Astrocyte (in vitro differentiated cells and primary cell): ENCODE measurements at regions not wholly inside any gene's neighbourhood (a gene's known extent, or its start where the extent isn't known, plus 50 kb on each side); places are given as distances from the start of the nearest gene placed in this dataset.

Experiments used
- DNase-seq: peaks from one replicate; pipeline ENCODE4 v3.0.0-alpha.2; 2010; ENCODE audit warnings: low read depth
- FAIRE-seq: peaks from 2 replicates; lab custom pipeline; 2011; peaks lifted over from hg19 to GRCh38; lab: Jason Lieb, UNC
- H2AFZ ChIP-seq: 2 replicates; pipeline ENCODE4 v1.6.0; 2012; ENCODE audit warnings: low read depth, low read length, inconsistent platforms
- H3K27ac ChIP-seq: 2 replicates; pipeline ENCODE4 v1.5.1; 2011; ENCODE audit warnings: low read depth, low read length, inconsistent platforms
- H3K27me3 ChIP-seq: 2 replicates; pipeline ENCODE4 v1.6.0; 2011; ENCODE audit warnings: low read length, inconsistent platforms; ENCODE audit not compliant: insufficient read depth
- H3K36me3 ChIP-seq: 2 replicates; pipeline ENCODE4 v1.5.1; 2011; ENCODE audit warnings: low read length, inconsistent platforms; ENCODE audit not compliant: insufficient read depth
- H3K4me1 ChIP-seq: 2 replicates; pipeline ENCODE4 v1.5.1; 2011; ENCODE audit warnings: low read length, inconsistent platforms; ENCODE audit not compliant: insufficient read depth
- H3K4me2 ChIP-seq: 2 replicates; pipeline ENCODE4 v1.6.0; 2012; ENCODE audit warnings: low read length, inconsistent platforms
- H3K4me3 ChIP-seq: 2 replicates; pipeline ENCODE4 v1.5.1; 2011; ENCODE audit warnings: low read depth, mild to moderate bottlenecking, low read length, inconsistent platforms; ENCODE audit not compliant: insufficient read depth
- H3K79me2 ChIP-seq: 2 replicates; pipeline ENCODE4 v1.6.0; 2012; ENCODE audit warnings: mild to moderate bottlenecking, low read length, inconsistent platforms; ENCODE audit not compliant: insufficient read depth
- H3K9ac ChIP-seq: 2 replicates; pipeline ENCODE4 v1.6.0; 2012; ENCODE audit warnings: mild to moderate bottlenecking, low read length, inconsistent platforms
- H3K9me3 ChIP-seq: 2 replicates; pipeline ENCODE4 v1.5.1; 2012; ENCODE audit warnings: low read depth, mild to moderate bottlenecking, low read length, inconsistent platforms; ENCODE audit not compliant: insufficient read depth
- H4K20me1 ChIP-seq: 2 replicates; pipeline ENCODE4 v1.6.0; 2012; ENCODE audit warnings: low read length, inconsistent platforms; ENCODE audit not compliant: insufficient read depth
- H3K27ac Mint-ChIP-seq: one replicate; pipeline ENCODE4 v1.8.0; 2021; ENCODE audit warnings: mild to moderate bottlenecking, mixed read lengths; ENCODE audit not compliant: unreplicated experiment
- H3K27me3 Mint-ChIP-seq: one replicate; pipeline ENCODE4 v1.8.0; 2021; ENCODE audit warnings: low read depth, mixed read lengths; ENCODE audit not compliant: unreplicated experiment
- H3K36me3 Mint-ChIP-seq: one replicate; pipeline ENCODE4 v1.8.0; 2021; ENCODE audit warnings: low read depth, mixed read lengths; ENCODE audit not compliant: unreplicated experiment
- H3K4me1 Mint-ChIP-seq: one replicate; pipeline ENCODE4 v1.8.0; 2021; ENCODE audit warnings: low read depth, mixed read lengths; ENCODE audit not compliant: unreplicated experiment
- H3K4me3 Mint-ChIP-seq: one replicate; pipeline ENCODE4 v1.8.0; 2021; ENCODE audit warnings: mild to moderate bottlenecking, moderate library complexity, mixed read lengths; ENCODE audit not compliant: unreplicated experiment
- H3K9me3 Mint-ChIP-seq: one replicate; pipeline ENCODE4 v1.8.0; 2021; ENCODE audit warnings: mild to moderate bottlenecking, mixed read lengths; ENCODE audit not compliant: unreplicated experiment
- EZH2 ChIP-seq: IDR thresholded peaks from 2 replicates; pipeline ENCODE4 v1.6.1; 2012; ENCODE audit warnings: mild to moderate bottlenecking, low read length, inconsistent platforms; ENCODE audit not compliant: insufficient read depth
- TF ChIP-seq, protein P1 (sequence below): IDR thresholded peaks from 2 replicates; pipeline ENCODE4 v1.5.1; 2011; ENCODE audit warnings: low read depth, mild to moderate bottlenecking, inconsistent platforms, low read length, moderate library complexity; ENCODE audit not compliant: insufficient read depth

DNA sequence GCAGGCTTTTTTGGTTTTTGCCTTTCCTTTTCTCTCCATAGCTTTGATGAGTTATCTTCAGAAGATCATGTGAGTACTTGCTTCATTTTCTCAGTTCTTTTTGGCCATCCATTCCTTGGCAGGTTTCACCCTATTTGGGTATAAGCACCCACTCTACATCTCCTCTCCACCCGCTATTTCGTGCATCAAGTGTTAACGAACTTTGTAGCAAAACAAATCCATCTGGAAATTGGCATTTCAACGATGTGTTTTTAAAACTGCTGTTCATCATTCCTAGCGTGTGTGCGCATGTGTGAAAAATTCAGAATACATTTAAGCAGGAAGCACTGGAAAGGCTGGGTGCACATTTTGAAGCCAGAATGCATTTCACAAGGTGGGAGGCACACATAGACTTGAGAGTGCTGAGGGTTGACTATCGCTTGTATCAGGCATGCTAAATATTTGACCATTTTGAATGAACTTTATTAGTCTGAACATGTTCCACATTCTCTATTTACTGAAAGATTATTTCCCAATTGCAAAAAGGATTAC is 89.7 kb upstream of the FHIT start:
- H3K4me1 Mint-ChIP-seq, result no peaks in the 10 kb centered on the region
- H3K27me3 Mint-ChIP-seq, result peaks cover 3% of the 10 kb centered on the region
- Histone ChIP-seq H3K4me2 (no peak overlapping the region), H3K4me3 (no peak overlapping the region), H3K4me1 (no peaks in the 10 kb centered on the region), H3K9me3 (no peaks in the 10 kb centered on the region), H3K36me3 (no peaks in the 10 kb centered on the region), H3K79me2 (no peaks in the 10 kb centered on the region), H4K20me1 (no peaks in the 10 kb centered on the region), H3K27me3 (no peaks in the 10 kb centered on the region), H3K27ac (no peak overlapping the region), H2AFZ (no peak overlapping the region), H3K9ac (no peak overlapping the region)
- no peak overlapping the region for H3K27ac Mint-ChIP-seq
- no peaks in the 10 kb centered on the region for H3K36me3 Mint-ChIP-seq
- H3K4me3 Mint-ChIP-seq, result no peak overlapping the region
- FAIRE-seq, result no peak
- H3K9me3 Mint-ChIP-seq, result peaks cover 2% of the 10 kb centered on the region
- TF ChIP-seq, protein P1, sequence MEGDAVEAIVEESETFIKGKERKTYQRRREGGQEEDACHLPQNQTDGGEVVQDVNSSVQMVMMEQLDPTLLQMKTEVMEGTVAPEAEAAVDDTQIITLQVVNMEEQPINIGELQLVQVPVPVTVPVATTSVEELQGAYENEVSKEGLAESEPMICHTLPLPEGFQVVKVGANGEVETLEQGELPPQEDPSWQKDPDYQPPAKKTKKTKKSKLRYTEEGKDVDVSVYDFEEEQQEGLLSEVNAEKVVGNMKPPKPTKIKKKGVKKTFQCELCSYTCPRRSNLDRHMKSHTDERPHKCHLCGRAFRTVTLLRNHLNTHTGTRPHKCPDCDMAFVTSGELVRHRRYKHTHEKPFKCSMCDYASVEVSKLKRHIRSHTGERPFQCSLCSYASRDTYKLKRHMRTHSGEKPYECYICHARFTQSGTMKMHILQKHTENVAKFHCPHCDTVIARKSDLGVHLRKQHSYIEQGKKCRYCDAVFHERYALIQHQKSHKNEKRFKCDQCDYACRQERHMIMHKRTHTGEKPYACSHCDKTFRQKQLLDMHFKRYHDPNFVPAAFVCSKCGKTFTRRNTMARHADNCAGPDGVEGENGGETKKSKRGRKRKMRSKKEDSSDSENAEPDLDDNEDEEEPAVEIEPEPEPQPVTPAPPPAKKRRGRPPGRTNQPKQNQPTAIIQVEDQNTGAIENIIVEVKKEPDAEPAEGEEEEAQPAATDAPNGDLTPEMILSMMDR, result no peak
- TF ChIP-seq EZH2, result no peak
- DNase-seq, result no peak

DNA sequence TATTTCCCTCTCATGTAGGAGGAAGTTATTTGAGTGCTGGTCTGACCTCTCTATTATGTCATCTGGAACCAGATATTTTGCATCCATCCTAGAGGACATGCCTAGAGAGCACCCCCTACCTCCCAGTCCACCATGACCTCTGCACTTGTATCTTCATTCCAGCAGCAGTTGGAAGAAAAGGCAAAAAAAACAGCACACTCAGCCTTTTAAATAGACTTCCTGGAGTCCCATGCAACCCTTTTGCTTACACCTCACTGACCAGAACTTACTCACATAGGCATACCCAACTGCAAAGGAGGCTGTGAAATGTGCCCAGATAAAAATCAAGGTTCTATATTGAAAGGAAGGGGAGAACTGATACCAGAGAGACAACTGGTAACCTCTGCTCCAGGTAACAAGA is 92.3 kb upstream of the FHIT start:
- no peak for FAIRE-seq
- Mint-ChIP-seq H3K4me3 (no peak overlapping the region), H3K4me1 (no peaks in the 10 kb centered on the region), H3K9me3 (peaks cover 2% of the 10 kb centered on the region), H3K27me3 (peaks cover 14% of the 10 kb centered on the region), H3K36me3 (no peaks in the 10 kb centered on the region), H3K27ac (no peak overlapping the region)
- no peak overlapping the region for H3K9ac ChIP-seq
- no peaks in the 10 kb centered on the region for H3K36me3 ChIP-seq
- H4K20me1 ChIP-seq, result no peaks in the 10 kb centered on the region
- no peak overlapping the region for H2AFZ ChIP-seq
- H3K9me3 ChIP-seq, result no peaks in the 10 kb centered on the region
- TF ChIP-seq, protein P1, result no peak
- TF ChIP-seq EZH2, result no peak
- H3K4me3 ChIP-seq, result no peak overlapping the region
- no peaks in the 10 kb centered on the region for H3K27me3 ChIP-seq
- no peak for DNase-seq
- no peak overlapping the region for H3K27ac ChIP-seq
- H3K79me2 ChIP-seq, result no peaks in the 10 kb centered on the region
- no peaks in the 10 kb centered on the region for H3K4me1 ChIP-seq
- no peak overlapping the region for H3K4me2 ChIP-seq

DNA sequence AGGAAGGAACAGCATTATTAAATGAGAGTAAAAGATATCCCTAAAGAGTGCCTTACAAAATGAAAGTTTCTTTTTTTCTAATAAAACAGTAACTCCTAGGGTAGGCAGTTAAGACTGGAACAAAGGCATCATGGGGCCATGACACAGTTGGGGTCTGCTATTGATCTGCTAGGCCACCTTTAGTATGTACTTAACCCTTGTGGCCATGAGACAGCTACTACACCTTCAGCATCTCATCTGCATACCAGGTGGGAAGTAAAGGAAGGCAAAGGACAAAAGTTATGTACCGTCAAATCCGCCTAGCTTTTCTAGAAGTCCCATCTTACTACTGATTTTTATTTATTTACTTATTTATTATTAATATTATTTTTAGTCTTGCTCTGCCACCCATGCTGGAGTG is 93.8 kb upstream of the FHIT start:
- no peak for FAIRE-seq
- no peak overlapping the region for H3K4me3 Mint-ChIP-seq

More for the DNA sequence above, 93.8 kb upstream of the FHIT start:
- Histone ChIP-seq H3K9ac (no peak overlapping the region), H3K36me3 (no peaks in the 10 kb centered on the region), H3K9me3 (no peaks in the 10 kb centered on the region), H3K4me2 (no peak overlapping the region), H2AFZ (no peak overlapping the region), H3K79me2 (no peaks in the 10 kb centered on the region), H3K4me1 (no peaks in the 10 kb centered on the region), H3K27me3 (no peaks in the 10 kb centered on the region), H4K20me1 (no peaks in the 10 kb centered on the region), H3K27ac (no peak overlapping the region), H3K4me3 (no peak overlapping the region)
- TF ChIP-seq, protein P1, result no peak
- no peak for TF ChIP-seq EZH2
- H3K4me1 Mint-ChIP-seq, result no peaks in the 10 kb centered on the region
- H3K27me3 Mint-ChIP-seq, result peaks cover 18% of the 10 kb centered on the region
- peaks cover 2% of the 10 kb centered on the region for H3K9me3 Mint-ChIP-seq
- no peaks in the 10 kb centered on the region for H3K36me3 Mint-ChIP-seq
- H3K27ac Mint-ChIP-seq, result no peak overlapping the region
- no peak for DNase-seq
